WTC11 (cell line): ENCODE measurements at regions not wholly inside any gene's neighbourhood (a gene's known extent, or its start where the extent isn't known, plus 50 kb on each side); places are given as distances from the start of the nearest gene placed in this dataset.

Experiments
- ATAC-seq: fragments of 200-7000 bp; cut with Tn5 transposase; 2 replicates; pipeline ENCODE4 v1.10.0; 2021; ENCODE audit warnings: mild to moderate bottlenecking, moderate library complexity
- CTCF ChIA-PET: fragments of 300-600 bp; sonication (Branson Sonifier 250); formaldehyde crosslinking; loops from one replicate; lab custom pipeline; 2021; ENCODE audit warnings: antibody characterized with exemption; lab: Charles Lee
- POLR2A ChIA-PET: fragments of 350-600 bp; sonication (Branson Sonifier 250); formaldehyde crosslinking; loops from one replicate; lab custom pipeline; 2021; ENCODE audit warnings: antibody characterized with exemption; lab: Charles Lee
- DNase-seq: peaks from one replicate; pipeline ENCODE4 v3.0.0; 2021; ENCODE audit warnings: low spot score
- H3K27ac Mint-ChIP-seq: 2 replicates; pipeline ENCODE4 v1.8.0; 2021; ENCODE audit warnings: mixed read lengths
- H3K27me3 Mint-ChIP-seq: 2 replicates; pipeline ENCODE4 v1.8.0; 2021; ENCODE audit warnings: low read depth, mild to moderate bottlenecking, moderate library complexity, mixed read lengths
- H3K36me3 Mint-ChIP-seq: 2 replicates; pipeline ENCODE4 v1.8.0; 2021; ENCODE audit warnings: mixed read lengths
- H3K4me1 Mint-ChIP-seq: 2 replicates; pipeline ENCODE4 v1.8.0; 2022; ENCODE audit warnings: mixed read lengths
- H3K4me3 Mint-ChIP-seq: 2 replicates; pipeline ENCODE4 v1.8.0; 2021; ENCODE audit warnings: mild to moderate bottlenecking, moderate library complexity, mixed read lengths
- H3K9me3 Mint-ChIP-seq: 2 replicates; pipeline ENCODE4 v1.8.0; 2021; ENCODE audit warnings: mixed read lengths
- ARID4B ChIP-seq: sonication (generic); formaldehyde crosslinking; IDR thresholded peaks from 2 replicates; pipeline ENCODE4 v1.8.0; 2023; ENCODE audit warnings: missing genetic modification reagents, mild to moderate bottlenecking, borderline replicate concordance
- CREM ChIP-seq: sonication (generic); formaldehyde crosslinking; IDR thresholded peaks from 2 replicates; pipeline ENCODE4 v1.8.1; 2022; ENCODE audit warnings: mild to moderate bottlenecking, missing genetic modification reagents, moderate library complexity
- FOXK1 ChIP-seq: sonication (generic); formaldehyde crosslinking; IDR thresholded peaks from 2 replicates; pipeline ENCODE4 v1.8.0; 2022; ENCODE audit warnings: mild to moderate bottlenecking, moderate library complexity, missing genetic modification reagents
- FOXP1 ChIP-seq: sonication (generic); formaldehyde crosslinking; IDR thresholded peaks from 2 replicates; pipeline ENCODE4 v1.8.0; 2022; ENCODE audit warnings: missing genetic modification reagents, mild to moderate bottlenecking, moderate library complexity, borderline replicate concordance
- GTF2I ChIP-seq: fragments of 250-450 bp; sonication (Bioruptor Pico); conservative IDR thresholded peaks from 2 replicates; pipeline ENCODE4 v1.4.0; 2021; ENCODE audit warnings: mild to moderate bottlenecking
- MXD4 ChIP-seq: fragments of 250-450 bp; sonication (Bioruptor Pico); IDR thresholded peaks from 2 replicates; pipeline ENCODE4 v1.8.0; 2021; ENCODE audit warnings: mild to moderate bottlenecking, moderate library complexity, borderline replicate concordance
- NR2C2 ChIP-seq: sonication (generic); formaldehyde crosslinking; IDR thresholded peaks from 2 replicates; pipeline ENCODE4 v1.8.0; 2022; ENCODE audit warnings: mild to moderate bottlenecking, missing genetic modification reagents
- PREB ChIP-seq: sonication (generic); formaldehyde crosslinking; IDR thresholded peaks from 2 replicates; pipeline ENCODE4 v1.8.1; 2022; ENCODE audit warnings: mild to moderate bottlenecking, missing genetic modification reagents, moderate library complexity, borderline replicate concordance
- STAT6 ChIP-seq: sonication (generic); formaldehyde crosslinking; conservative IDR thresholded peaks from 2 replicates; pipeline ENCODE4 v1.8.1; 2023; ENCODE audit warnings: mild to moderate bottlenecking, low read depth, missing genetic modification reagents, moderate library complexity
- ZNF425 ChIP-seq: fragments of 250-450 bp; sonication (Bioruptor Pico); conservative IDR thresholded peaks from 2 replicates; pipeline ENCODE4 v1.9.0; 2021; ENCODE audit warnings: mild to moderate bottlenecking
- ZNF532 ChIP-seq: fragments of 250-450 bp; sonication (Bioruptor Pico); IDR thresholded peaks from 2 replicates; pipeline ENCODE4 v1.9.0; 2021; ENCODE audit warnings: mild to moderate bottlenecking, borderline replicate concordance

- Mint-ChIP-seq H3K4me1 (0 out of 2 replicates have a peak, but pooled peaks cover 3% of the 10 kb centered on the region), H3K36me3 (no peaks in the 10 kb centered on the region), H3K27me3 (no peaks in the 10 kb centered on the region; the same call in 1 of the 2 replicates), H3K9me3 (peaks cover 12% of the 10 kb centered on the region), H3K27ac (no peak overlapping the region), H3K4me3 (no peak overlapping the region)
- ChIA-PET CTCF (interaction anchor here (0.7 to 1.3 kb wide), 4 partner anchors 37 to 657 kb away, joined by 3 to 5 read pairs (median 3); no protein-coding TSS in a partner anchor), POLR2A (interaction anchor here (0.7 kb wide), 1 partner anchor 123 kb away, joined by 3 read pairs; no protein-coding TSS in a partner anchor)
- DNase-seq (no peak), ATAC-seq (no peak)
- TF ChIP-seq CREM (CRISPR knock-in tag): no peak
- TF ChIP-seq PREB (CRISPR knock-in tag): no peak
- no peak for TF ChIP-seq MXD4
- no peak for TF ChIP-seq NR2C2 (CRISPR knock-in tag)
- no peak for TF ChIP-seq ZNF532 (CRISPR knock-in tag)
- no peak for TF ChIP-seq ARID4B (CRISPR knock-in tag)
- no peak for TF ChIP-seq FOXP1
- no peak for TF ChIP-seq STAT6 (CRISPR knock-in tag)
- TF ChIP-seq ZNF425 (CRISPR knock-in tag): no peak
- no peak for TF ChIP-seq GTF2I (CRISPR knock-in tag)
- no peak for TF ChIP-seq FOXK1 (CRISPR knock-in tag)
Measured at GRCh38 chr1:22279735-22280134, 136.8 kb upstream of the WNT4 start.
